Nephron (organoid): ENCODE measurements at regions not wholly inside any gene's neighbourhood (a gene's known extent, or its start where the extent isn't known, plus 50 kb on each side); places are given as distances from the start of the nearest gene placed in this dataset.

Experiments used
- H3K27ac Mint-ChIP-seq, 3 experiments: 2 replicates each; pipeline ENCODE4 v1.8.0; 2020; ENCODE audit warnings: mixed read lengths in 3 of 3, mild to moderate bottlenecking in 2 of 3, moderate library complexity in 1 of 3
- H3K27me3 Mint-ChIP-seq: 2 replicates; pipeline ENCODE4 v1.8.0; 2021; ENCODE audit warnings: low read depth, mild to moderate bottlenecking, moderate library complexity, mixed read lengths
- H3K36me3 Mint-ChIP-seq: 2 replicates; pipeline ENCODE4 v1.8.0; 2020; ENCODE audit warnings: low read depth, mixed read lengths
- H3K4me1 Mint-ChIP-seq: 2 replicates; pipeline ENCODE4 v1.8.0; 2020; ENCODE audit warnings: mixed read lengths
- H3K4me3 Mint-ChIP-seq, 3 experiments: 2 replicates each; pipeline ENCODE4 v1.8.0; 2020; ENCODE audit warnings: mild to moderate bottlenecking in 3 of 3, mixed read lengths in 3 of 3, moderate library complexity in 2 of 3
- H3K9me3 Mint-ChIP-seq: 2 replicates; pipeline ENCODE4 v1.8.0; 2020; ENCODE audit warnings: mixed read lengths
- TF ChIP-seq, protein P1 (sequence below), 3 experiments: fragments of 200-600 bp; sonication (generic); IDR thresholded peaks; one replicate each; pipeline ENCODE4 v1.5.0; 2021; ENCODE audit warnings: antibody characterized with exemption in 3 of 3; ENCODE audit not compliant: unreplicated experiment in 3 of 3

DNA sequence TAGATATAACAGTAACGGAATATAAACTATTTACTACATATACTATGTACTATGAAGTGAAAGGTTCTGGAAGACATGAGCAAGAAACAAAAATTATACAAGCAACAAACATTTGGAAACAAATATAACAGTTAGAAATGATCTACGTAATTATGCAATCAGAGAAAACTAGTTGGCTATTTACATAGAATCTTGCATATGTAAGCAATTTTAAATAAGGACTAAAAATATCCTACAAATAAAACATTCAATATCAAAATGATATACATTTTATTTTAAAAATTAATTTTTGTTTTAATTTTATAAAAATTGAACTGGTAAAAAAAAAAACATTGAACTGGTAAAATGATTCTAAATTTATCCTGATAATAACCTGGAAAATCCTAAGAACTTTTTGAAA, 642.5 kb upstream of the PCDH10 start:
- H3K36me3 Mint-ChIP-seq = no peaks in the 10 kb centered on the region
- H3K4me3 Mint-ChIP-seq = no peak overlapping the region
- TF ChIP-seq, protein P1, sequence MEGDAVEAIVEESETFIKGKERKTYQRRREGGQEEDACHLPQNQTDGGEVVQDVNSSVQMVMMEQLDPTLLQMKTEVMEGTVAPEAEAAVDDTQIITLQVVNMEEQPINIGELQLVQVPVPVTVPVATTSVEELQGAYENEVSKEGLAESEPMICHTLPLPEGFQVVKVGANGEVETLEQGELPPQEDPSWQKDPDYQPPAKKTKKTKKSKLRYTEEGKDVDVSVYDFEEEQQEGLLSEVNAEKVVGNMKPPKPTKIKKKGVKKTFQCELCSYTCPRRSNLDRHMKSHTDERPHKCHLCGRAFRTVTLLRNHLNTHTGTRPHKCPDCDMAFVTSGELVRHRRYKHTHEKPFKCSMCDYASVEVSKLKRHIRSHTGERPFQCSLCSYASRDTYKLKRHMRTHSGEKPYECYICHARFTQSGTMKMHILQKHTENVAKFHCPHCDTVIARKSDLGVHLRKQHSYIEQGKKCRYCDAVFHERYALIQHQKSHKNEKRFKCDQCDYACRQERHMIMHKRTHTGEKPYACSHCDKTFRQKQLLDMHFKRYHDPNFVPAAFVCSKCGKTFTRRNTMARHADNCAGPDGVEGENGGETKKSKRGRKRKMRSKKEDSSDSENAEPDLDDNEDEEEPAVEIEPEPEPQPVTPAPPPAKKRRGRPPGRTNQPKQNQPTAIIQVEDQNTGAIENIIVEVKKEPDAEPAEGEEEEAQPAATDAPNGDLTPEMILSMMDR (IDR thresholded peaks at IDR 0.05; ENCODE audit: unreplicated experiment in 3 of 3) = no peak
- peaks cover under 1% of the 10 kb centered on the region for H3K27me3 Mint-ChIP-seq
- no peak overlapping the region for H3K27ac Mint-ChIP-seq
- H3K4me1 Mint-ChIP-seq = no peaks in the 10 kb centered on the region
- no peaks in the 10 kb centered on the region for H3K9me3 Mint-ChIP-seq

DNA sequence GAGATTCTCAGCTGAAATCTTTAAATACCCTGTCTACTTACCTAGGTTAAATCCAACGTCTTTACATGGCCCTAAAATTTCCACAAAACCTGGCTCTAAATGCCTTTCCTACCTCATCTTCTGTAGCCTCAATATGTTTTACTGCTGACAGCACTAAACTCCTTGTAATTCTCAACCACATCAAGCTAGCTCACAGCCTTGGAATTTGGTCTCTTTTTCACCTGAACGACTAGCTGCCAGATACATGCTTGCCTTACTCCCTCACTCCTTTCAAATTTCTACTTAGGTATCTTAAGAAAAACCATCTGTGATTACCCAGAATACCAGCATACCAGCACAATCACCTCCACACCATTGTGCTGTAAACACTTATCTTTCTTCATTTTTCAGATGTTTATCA, 635.6 kb upstream of the PCDH10 start:
- no peak overlapping the region for H3K4me3 Mint-ChIP-seq
- H3K27me3 Mint-ChIP-seq = peaks cover 3% of the 10 kb centered on the region
- TF ChIP-seq, protein P1 (IDR thresholded peaks at IDR 0.05; ENCODE audit: unreplicated experiment in 3 of 3) = no peak
- H3K36me3 Mint-ChIP-seq = no peaks in the 10 kb centered on the region
- H3K9me3 Mint-ChIP-seq = no peaks in the 10 kb centered on the region
- H3K27ac Mint-ChIP-seq = no peak overlapping the region
- H3K4me1 Mint-ChIP-seq = no peaks in the 10 kb centered on the region

GRCh38 chr4:132526652-132527051, 622.4 kb upstream of the PCDH10 start:
- Mint-ChIP-seq H3K4me3 (no peak overlapping the region), H3K9me3 (no peaks in the 10 kb centered on the region), H3K4me1 (no peaks in the 10 kb centered on the region), H3K36me3 (no peaks in the 10 kb centered on the region), H3K27ac (no peak overlapping the region), H3K27me3 (no peaks in the 10 kb centered on the region)
- TF ChIP-seq, protein P1 (IDR thresholded peaks at IDR 0.05; ENCODE audit: unreplicated experiment in 3 of 3) = no peak

DNA sequence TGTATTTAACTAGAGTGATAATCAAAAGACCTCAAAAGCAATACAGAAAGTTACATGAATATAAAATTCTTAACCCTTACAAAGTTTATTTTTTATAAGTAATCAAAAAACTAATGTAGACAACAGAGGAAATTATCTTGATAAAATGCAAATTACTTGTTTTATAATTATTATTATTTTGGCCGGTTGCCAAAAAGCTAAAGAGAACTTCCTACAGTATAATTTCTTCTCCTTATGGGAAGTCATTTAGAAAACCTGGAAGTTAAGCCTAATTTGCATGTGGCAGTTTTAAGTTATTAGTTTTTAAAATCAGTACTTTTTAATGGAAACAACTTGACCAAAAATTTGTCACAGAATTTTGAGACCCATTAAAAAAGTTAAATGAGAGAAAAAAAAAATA, 621.3 kb upstream of the PCDH10 start:
- Mint-ChIP-seq H3K27ac (no peak overlapping the region), H3K4me3 (no peak overlapping the region), H3K36me3 (no peaks in the 10 kb centered on the region), H3K27me3 (no peaks in the 10 kb centered on the region), H3K4me1 (no peaks in the 10 kb centered on the region), H3K9me3 (no peaks in the 10 kb centered on the region)
- TF ChIP-seq, protein P1 (IDR thresholded peaks at IDR 0.05; ENCODE audit: unreplicated experiment in 3 of 3) = no peak

DNA sequence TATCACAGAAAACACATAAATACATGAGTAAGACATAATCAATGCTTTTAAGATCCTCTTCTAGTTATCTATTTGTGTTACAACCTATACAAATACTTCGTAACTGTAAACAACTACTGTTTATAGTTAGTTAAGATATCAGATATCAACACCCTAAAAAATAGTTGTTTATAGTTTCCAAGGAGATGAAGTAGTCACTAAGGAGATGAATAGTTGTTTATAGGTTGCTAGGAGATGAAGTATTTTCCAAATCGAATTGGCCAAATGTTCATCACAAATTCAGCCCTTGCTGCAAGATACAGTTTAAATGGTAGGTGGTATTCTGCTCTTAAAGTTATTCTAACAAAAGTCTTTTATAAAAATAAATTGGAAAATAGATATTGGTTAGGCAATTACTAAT, 618.2 kb upstream of the PCDH10 start:
- Mint-ChIP-seq H3K27me3 (no peaks in the 10 kb centered on the region), H3K27ac (no peak overlapping the region)
- TF ChIP-seq, protein P1 (IDR thresholded peaks at IDR 0.05; ENCODE audit: unreplicated experiment in 3 of 3) = no peak

GRCh38 chr4:132540268-132540667, 608.8 kb upstream of the PCDH10 start:
- no peak overlapping the region for H3K4me3 Mint-ChIP-seq
- H3K4me1 Mint-ChIP-seq = no peaks in the 10 kb centered on the region
- TF ChIP-seq, protein P1 (IDR thresholded peaks at IDR 0.05; ENCODE audit: unreplicated experiment in 3 of 3) = no peak
- H3K9me3 Mint-ChIP-seq = peaks cover 7% of the 10 kb centered on the region
- H3K27me3 Mint-ChIP-seq = peaks cover 3% of the 10 kb centered on the region
- H3K27ac Mint-ChIP-seq = no peak overlapping the region
- no peaks in the 10 kb centered on the region for H3K36me3 Mint-ChIP-seq

More for the DNA sequence above, 618.2 kb upstream of the PCDH10 start:
- no peaks in the 10 kb centered on the region for H3K9me3 Mint-ChIP-seq
- H3K4me3 Mint-ChIP-seq = no peak overlapping the region
- no peaks in the 10 kb centered on the region for H3K36me3 Mint-ChIP-seq
- H3K4me1 Mint-ChIP-seq = no peaks in the 10 kb centered on the region
